ENCODE measurements at regions not wholly inside any gene's neighbourhood (a gene's known extent, or its start where the extent isn't known, plus 50 kb on each side); places are given as distances from the start of the nearest gene placed in this dataset.
A peak's percentile ranks its signal among the peaks of the same experiment; 100 is the strongest.
"Not testable (repeated sequence)": the region's sequence is repeated elsewhere in the genome, so short reads cannot be mapped to it uniquely, and the experiment has no call there.

DNA sequence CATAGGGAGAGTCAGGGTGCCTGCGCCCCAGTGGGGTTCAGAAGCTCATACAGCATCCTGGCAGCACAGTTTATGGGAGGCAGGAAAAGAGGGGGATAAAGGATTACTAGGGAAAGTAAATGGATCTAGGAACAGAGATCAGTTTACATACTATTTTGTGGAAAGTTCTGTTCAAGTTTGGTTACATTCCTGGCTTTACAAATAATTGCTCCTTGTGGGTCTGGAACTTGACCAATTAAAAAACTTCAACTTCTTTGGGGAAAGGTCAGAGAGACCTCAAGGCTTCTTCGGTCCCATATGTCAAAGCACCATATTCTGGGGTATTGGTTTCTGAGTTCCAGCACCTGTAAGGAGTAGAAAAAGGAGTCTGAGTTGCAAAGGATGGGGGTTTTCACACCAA, 64.1 kb downstream of the ZDHHC19 start:
- no peak for DNase-seq (ENCODE audit: low read depth)

DNA sequence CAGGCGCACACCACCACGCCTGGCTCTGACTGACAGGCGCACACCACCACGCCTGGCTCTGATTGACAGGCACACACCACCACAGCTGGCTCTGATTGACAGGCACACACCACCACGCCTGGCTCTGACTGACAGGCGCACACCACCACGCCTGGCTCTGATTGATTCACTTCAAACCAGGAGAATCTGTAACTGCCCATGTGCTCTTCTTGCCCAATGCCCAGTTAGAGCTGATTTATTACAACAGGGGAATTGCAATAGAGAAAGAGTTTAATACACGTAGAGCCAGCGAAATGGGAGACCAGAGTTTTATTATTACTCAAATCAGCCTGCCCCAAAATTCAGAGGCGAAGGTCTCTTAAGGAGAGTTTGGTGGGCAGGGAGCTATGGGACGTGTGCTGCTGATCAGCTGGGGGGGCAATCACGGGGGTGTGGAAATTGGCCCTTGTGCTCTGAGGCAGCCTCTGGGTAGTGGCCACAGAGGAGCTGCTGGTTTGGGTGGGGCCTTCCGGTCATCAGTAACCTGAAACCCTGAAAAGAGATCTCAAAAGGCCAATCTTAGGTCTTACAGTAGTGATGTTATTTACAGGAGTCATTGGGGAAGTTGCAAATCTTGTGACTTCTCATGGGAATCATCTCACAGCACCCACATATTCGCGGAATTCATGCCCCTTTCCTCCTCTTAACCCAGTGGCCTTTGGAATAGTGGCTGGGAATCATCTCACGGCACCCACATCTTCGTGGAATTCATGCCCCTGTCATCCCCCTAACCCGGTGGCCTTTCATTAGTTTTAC, 63.8 kb upstream of the TFRC start:
- DNase-seq (ENCODE audit: low read depth), result no peak

DNA sequence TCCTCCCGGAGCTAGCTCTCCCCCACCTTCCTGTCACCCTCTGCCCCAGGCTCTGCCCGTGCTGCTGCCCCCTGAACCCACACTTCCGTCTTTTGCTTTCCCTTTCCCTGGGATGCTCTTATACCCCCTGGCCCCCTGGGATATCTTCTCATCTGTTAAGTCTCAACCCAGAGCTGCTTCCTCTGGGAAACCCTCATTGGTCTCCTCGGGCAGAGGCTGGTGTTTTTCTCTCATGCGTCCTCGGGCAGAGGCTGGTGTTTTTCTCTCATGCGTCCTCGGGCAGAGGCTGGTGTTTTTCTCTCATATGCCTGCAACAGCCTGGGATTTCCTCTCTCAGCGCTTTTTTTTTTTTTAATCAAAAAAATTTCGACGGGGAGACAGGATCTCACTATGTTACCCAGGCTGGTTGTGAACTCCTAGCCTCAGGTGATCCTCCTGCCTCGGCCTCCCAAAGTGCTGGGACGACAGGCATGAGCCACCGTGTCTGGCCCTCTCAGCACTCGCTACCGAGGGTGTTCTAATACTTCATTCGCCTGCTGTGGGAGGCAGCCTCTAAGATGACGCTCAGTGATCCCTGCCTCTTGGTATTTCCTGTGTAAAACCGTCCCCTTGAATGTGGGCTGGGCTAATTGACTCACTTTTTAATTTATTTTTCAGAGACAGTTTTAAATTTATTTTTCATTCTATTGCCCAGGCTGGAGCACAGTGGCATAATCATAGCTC, 62.7 kb upstream of the TFRC start:
- peak; percentile 73 for DNase-seq (ENCODE audit: low read depth)

DNA sequence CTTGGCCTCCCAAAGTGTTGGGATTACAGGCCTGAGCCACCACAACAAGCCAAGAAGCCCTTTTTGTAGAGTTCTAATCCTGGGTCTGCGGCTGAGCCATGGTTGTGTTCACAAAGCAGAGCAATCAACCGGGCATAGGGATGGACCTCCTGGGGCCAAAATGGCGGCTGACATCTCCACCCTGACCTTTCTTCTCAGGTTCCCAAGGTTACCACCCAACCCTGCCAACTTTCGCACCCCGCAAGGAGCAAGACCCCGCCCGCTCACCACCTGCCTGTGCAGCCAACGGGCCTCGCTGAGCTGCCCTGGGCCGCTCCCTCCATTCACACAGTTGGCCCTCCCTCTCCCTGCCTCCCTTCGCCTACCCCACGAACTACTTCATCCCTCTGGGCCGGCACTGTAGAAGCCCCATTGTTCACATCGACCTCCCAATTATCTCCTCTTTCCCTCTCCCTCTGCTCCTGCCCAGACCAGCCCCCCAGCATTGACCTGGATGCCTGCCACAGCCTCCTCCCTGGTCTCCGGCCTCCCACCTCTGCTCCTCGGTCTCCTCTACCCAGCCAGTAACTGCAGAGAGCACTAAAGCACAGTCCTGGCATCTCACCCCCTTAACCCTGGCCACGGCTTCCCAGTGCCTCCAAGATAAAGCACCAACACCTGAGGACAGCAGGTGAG, 62.0 kb upstream of the TFRC start:
- DNase-seq (ENCODE audit: low read depth), result no peak

DNA sequence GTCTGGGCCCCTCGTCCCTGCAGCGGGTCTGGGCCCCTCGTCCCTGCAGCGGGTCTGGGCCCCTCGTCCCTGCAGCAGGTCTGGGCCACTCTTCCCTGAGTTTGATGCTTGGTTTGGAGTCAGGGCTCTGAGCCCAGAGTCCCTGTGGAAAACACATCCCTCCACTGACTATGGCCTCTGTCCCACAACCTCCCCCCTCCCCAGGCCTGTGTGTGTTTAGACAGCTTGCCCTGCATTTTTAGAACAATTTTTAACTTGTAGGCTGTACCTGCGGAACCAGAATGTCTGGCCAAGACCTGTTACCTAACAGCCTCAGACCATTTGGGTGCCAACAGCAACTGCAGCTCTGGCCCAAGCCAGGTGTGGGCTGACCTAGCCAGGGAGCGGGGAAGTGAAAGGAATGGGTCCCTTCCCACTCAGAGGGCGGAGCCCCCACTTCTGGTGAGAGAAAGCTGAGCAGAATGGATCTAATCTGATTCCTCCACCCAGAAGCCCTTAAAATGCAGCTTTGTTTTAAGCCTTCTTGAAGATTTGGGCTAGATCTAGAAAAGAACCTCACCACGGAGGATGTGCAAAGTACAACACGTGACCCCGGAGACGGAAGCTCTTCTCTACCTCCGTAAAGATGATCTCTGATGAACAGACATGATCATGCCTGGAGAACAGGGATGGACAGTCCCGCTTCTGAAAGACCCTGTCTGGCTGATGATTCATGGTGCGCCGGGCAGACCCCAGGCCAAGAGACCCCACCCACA, 60.5 kb upstream of the TFRC start:
- no peak for DNase-seq (ENCODE audit: low read depth)

DNA sequence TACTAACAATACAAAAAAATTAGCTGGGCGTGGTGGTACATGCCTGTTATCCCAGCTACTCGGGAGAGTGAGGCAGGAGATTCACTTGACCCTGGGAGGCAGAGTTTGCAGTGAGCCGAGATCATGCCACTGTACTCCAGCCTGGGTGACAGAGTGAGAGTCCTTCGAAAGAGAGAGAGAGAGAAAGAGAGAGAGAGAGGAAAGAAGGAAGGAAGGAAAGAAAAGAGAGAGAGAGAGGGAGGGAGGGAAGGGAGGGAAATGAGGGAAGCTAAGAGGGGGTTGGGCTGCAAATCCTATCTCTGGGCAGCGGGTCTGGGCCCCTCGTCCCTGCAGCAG, 59.9 kb upstream of the TFRC start:
- no peak for DNase-seq (ENCODE audit: low read depth)

DNA sequence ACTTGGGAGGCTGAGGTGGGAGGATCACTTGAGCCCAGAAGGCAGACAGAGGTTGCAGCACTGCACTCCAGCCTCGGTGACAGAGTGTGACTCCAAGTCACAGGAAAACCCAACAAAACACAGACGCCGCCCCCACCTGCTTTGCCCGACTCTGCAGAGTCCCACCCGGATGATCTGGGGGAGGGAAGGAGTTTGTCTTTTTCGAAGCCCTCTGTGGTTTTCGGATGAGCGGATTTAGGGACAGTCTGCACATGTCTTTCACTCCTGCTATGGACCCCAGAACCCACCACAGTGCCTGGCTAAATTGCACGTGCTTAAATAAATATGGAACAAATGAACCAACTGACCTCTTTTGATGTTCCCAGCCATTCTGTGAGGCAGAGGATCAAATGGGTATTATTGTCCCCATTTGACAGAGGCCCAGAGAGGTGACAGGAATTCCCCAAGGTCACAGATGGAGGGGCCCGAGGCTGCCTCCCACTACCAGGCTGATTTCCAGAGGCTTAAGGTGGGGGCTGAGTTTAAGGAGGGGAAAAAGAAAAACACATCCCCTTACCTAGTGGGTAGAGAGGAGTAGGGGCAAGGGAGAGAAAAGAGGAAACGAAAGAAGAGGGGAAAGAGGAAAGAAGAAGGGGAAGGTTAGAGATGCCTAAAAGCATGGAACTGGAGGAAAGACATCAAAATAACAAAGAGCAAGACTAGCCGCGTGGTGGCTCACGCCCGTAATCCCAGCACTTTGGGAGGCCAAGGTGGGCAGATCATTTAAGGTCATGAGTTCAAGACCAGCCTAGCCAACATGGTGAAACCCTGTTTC, 59.4 kb upstream of the TFRC start:
- DNase-seq (ENCODE audit: low read depth), result no peak

DNA sequence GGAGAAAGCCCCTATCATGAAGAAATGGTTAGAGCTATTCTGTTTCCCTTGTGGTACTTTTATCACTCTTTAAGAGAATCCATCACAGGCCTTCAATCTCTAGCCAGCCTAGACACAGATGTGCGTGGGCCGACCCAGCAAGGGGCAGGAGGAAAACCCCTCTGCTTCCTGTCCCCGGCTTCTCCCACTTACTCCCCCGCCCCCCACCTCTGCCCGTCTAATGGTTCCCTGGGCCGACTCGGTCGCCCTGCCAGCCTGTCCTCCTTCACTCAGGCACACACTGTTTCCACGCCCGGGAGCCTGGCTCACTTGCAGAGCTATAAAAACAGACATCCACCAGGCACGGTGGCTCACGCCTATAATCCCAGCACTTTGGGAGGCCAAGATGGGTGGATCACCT, 58.3 kb upstream of the TFRC start:
- DNase-seq (ENCODE audit: low read depth), result no peak

DNA sequence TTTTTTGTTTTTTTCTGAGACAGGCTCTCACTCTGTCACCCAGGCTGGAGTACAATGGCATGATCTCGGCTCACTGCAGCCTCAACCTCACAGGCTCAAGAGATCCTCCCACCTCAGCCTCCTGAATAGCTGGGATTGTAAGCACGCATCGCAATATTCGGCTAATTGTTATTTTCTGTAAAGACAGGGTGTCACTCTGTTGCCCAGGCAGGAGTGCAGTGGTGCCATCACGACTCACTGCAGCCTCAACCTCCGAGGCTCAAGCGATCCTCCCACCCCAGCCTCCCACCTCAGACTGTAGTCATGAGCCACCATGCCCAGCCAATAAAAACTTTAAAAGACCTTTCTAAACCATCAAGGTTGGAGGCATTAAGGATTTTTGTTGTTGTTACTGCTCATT, 57.4 kb upstream of the TFRC start:
- no peak for DNase-seq (ENCODE audit: low read depth)

DNA sequence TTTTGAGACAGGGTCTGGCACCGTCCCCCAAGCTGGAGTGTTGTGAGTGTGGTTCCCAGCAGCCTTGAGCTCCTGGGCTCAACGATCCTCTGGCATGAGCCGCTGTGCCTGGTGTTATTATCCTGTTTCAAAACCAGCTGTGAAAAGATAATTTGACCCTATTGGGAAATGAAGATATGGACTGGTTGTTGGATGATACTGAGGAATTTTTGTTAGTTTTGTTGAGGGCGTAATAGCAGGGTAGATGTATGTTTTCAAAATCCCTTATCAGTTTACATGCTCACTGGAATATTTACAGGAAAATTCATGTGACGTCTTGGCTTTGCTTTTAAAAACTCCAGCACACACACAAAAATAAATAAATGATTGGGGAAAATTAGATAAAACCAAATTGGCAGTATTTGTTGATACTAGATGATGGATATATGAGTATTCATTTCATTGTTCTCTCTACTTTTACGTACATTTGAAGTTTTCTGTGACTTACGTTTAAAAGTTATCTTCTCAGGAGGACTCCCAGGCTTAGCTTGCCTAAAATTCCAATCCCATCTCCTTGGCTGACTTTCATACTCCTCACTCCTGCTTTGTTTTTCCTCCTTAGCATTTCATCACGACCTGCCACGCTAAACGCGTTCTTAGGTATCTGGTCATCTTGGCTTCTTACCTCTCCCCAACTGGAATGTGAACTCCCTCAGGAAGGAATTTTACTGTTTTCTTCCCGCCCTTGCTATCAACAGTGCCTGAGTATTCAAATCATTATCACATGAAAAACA, 56.8 kb upstream of the TFRC start:
- no peak for DNase-seq (ENCODE audit: low read depth)

DNA sequence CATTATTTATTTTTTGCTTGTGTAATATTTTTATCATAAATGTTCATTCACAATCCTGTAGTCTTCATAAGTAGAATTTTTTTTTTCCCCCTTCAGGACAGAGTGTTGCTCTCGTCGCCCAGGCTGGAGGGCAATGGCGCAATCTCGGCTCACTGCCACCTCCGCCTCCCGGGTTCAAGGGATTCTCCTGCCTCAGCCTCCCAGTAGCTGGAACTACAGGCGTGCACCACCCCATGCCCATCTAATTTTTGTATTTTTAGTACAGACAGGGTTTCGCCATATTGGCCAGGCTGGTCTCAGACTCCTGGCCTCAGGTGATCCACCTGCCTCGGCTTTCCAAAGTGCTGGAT, 54.7 kb upstream of the TFRC start:
- not testable (repeated sequence) for DNase-seq (ENCODE audit: low read depth)

DNA sequence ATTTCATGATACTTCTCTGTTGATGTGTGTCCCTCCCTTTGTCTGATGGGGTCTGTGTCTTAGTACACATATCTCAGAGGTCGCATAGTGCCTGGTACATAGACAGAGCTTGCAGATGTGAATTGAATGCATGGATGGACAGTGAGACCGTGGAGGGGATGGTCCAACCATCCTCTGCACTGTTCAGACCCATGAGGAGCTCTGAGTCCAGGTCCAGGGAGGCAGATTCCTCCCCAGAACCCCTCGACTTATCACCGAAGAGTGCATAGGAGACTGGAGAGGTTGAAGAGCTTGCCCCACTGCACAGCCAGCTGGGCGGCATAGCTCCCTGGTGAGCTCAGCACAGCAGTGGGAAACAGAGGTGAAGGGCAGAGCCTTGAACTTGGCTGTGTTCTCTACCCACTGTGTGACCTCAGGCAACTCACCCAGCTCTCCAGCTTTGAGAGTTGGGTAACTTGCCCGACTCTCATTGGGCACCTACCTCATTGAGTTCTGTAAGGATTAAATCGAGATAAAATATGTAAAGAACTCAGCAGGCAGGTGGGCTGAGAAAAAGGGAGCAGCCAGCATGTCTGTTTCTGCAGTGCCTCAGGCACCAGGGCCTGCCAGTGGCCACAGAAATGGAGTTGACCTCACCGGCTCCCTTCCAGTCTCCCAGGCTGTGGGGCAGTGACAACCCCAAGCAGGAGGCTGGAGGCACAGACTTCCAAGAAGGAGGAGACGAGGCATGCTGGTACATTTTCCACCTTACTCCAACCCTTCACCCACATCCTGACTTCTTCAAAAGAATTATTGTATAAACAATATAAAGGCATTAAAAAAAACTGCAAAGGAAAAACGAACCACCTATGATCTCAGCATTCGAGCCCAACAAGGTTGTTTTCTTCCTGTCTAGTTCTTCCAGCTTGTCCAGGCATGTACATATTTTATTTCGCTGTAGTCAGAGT, 54.1 kb upstream of the TFRC start:
- DNase-seq (ENCODE audit: low read depth), result no peak

DNA sequence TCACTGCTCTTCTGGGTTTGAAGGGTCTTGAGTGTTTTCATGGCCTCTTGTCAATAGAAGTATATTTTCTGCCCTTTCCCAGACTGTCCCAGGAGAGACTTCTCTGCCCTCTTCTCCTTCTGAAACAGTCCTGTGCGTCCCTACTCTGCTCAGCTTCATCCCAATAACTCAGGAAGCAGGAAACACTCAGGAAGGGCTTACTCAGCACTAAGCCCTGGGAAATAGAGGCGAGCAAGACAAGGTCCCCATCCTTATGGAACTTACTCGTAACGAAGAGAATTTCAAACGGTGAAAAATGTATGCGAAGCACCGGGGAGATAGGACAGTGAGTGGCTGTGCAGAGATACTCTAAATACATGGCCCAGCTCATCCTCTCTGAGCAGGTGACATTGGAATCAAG, 52.8 kb upstream of the TFRC start:
- no peak for DNase-seq (ENCODE audit: low read depth)

DNA sequence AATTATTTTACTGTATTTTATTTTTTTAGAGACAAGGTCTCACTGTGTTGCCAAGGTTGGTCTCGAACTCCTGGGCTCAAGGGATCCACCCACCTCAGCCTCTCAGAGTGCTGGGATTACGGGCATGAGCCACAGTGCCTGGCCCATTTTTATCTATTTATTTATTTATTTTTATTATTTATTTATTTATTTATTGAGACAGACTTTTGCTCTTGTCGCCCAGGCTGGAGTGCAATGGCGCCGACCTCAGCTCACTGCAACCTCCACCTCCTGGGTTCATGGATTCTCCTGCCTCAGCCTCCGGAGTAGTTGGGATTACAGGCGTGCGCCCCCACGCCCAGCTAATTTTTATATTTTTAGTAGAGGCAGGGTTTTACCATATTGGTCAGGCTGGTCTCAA, 52.0 kb upstream of the TFRC start:
- not testable (repeated sequence) for DNase-seq (ENCODE audit: low read depth)

DNA sequence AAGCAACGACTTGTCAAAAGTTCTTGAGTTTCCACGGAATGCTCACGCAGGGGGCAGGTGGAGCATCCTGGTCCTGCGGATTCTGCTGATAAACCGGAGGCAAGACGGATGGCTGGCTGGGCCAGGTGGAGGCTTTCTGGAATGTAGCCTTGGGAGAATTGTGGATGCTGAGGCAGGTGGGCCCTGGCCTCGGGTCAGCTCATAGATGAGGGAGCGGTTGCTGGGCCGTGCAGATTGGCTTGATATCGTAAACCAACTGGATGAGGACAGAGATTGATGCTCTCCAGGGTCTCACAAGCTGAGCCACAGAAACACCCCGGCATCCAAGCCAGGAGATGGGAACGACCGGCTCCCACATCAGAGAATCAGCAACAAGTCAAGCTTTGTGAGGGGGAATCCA, 50.0 kb upstream of the TFRC start:
- no peak for DNase-seq (ENCODE audit: low read depth)
